Muscle of arm (tissue), 1 donor: ENCODE measurements at regions not wholly inside any gene's neighbourhood (a gene's known extent, or its start where the extent isn't known, plus 50 kb on each side); places are given as distances from the start of the nearest gene placed in this dataset.
"Not testable (repeated sequence)": the region's sequence is repeated elsewhere in the genome, so short reads cannot be mapped to it uniquely, and the experiment has no call there.

Experiments used
- DNase-seq: peaks from one replicate; pipeline ENCODE4 v3.0.0-alpha.2; 2013

- DNase-seq, result no peak
Measured at GRCh38 chr21:14754682-14755081, 208.6 kb upstream of the SAMSN1 start.

- no peak for DNase-seq
Measured at GRCh38 chr21:14754259-14754604, 208.1 kb upstream of the SAMSN1 start.

- DNase-seq, result no peak
Measured at GRCh38 chr21:14753466-14754258, 207.5 kb upstream of the SAMSN1 start.

DNA sequence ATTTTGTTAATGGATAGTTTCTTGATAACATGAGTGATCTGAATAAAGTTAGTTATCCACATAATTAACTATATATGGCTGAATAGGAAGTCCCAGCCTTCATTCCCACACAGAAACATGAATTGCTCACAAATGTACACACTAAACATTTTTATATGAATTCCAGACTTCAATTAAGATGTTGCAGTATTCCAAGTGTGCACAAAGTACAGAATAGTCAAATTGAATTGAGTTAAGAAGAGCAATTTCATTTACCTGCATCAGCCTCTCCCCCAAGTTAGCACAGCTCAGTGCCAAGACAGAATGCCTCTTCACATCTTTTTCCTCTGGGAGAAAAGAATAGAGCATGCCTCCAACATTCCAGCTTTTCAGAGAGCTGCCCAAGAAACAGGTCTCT is 207.0 kb upstream of the SAMSN1 start:
- no peak for DNase-seq

DNA sequence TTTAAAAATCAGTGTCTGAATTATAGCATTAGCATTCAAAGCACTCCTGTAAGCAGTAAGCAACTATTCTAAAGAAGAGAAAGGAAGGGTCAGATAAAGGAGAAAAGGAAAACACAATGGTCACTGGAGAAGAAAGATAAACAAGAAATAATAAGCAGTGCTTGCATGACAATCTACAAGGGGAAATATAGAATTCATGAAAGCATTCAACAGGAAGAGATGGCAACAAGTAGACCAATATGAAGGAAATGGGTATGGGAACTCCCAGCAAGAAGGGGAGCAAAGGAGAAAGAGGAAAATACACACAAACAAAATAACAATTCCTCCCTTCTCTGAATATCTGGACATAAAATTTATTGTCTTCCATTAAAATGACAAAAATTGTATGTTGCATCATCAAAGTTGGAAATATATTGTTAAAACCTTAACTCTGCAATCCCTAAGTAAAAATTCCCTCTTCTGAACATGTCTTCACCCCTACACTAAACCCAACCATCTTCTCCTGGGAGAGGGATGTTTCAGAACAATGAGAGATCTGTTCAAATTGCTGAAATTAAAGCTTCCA is 206.3 kb upstream of the SAMSN1 start:
- no peak for DNase-seq

- no peak for DNase-seq
Measured at GRCh38 chr21:14751602-14752344, 205.7 kb upstream of the SAMSN1 start.

- no peak for DNase-seq
Measured at GRCh38 chr21:14751011-14751410, 204.9 kb upstream of the SAMSN1 start.

DNA sequence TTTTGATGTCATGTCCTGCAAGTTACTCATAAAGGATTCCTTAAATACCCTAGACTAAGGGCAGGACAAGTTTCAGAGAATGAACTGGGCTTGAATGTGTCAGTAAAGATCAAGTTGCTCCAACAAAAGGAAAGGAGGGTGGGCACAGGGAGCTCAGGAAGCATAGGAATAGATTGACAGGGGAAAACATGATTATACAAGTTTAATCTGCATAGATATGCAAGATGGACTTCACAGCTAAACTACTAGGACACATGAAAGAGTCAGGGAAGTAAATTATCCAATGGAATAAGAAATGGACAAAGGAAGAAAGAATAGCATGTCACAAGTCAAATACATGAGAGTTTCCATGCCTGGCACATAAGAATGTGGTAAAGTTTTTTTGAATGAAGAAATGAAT is 203.9 kb upstream of the SAMSN1 start:
- DNase-seq, result no peak

- no peak for DNase-seq
Measured at GRCh38 chr21:14748662-14749061, 202.5 kb upstream of the SAMSN1 start.

DNA sequence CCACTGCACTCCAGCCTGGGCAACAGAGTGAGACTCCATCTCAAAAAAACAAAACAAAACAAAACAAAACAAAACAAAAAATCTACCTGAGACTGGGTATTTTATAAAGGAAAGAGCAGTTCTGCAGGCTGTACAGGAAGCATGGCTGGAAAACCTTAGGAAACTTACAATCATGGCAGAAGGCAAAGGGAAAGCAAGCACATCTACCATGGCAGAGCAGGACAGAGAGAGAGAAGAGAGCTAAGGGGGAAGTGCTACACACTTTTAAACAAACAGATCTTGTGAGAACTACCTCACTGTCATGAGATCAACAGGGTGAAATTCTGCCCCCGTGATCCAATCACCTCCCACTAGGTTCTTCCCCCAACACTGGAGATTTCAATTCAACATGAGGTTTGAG is 198.3 kb upstream of the SAMSN1 start:
- no peak for DNase-seq

DNA sequence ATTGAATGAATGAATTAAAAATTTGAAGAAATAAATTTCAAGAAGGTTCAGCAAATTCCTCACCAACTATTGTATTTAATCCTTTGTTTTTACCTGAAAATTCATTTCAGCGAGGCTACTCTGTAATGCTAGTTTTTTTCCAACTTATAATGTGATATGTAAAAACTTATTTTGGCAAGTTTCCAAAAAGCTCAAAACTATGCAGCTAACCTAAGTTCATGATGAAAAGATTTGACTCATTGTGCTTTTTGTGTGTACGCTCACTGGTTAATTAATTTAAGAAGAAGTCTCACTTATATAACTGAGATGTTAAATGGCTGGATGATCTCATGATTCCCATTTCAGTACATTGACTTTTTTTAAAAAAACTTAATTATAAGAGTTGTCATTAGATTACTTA is 196.0 kb upstream of the SAMSN1 start:
- DNase-seq, result no peak

DNA sequence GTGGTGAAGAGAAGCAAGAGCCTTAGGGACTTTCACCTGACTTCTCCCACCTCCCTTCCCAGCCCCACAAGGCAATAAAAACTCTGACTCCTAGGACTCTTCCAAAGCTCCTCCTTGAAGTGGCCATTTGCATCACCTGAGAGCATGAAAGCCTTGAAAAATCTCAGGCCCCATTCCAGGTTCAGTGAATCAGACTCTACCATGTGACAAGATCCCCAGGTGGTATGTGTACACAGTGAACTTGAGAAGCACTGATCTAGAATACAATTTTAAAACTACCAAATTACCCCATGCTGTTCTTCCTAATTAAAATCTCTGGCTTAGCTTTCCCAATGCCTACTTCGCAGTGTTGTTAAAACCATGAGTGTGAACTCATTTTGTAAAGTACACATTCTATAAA is 195.1 kb upstream of the SAMSN1 start:
- no peak for DNase-seq

- DNase-seq, result no peak
Measured at GRCh38 chr21:14740692-14741091, 194.6 kb upstream of the SAMSN1 start.

DNA sequence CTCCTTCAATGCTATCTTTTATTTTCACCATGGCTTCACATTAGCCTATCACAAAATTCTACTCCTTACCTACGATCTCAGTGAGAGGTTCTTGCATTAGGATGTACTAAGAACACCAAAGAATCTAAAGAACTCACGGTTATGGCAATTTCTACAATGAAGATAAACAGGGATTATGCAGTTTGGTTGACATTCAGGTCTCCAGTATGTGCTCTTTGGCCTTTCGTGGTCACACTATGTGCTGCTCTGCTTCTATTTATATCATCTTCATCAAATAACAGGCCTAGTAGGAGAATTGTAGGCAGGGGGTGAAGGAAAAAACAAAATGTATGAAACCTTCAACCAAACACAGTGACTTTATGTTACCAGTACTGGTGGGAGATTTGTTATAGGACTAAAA is 194.0 kb upstream of the SAMSN1 start:
- DNase-seq, result no peak

- no peak for DNase-seq
Measured at GRCh38 chr21:14739590-14739989, 193.5 kb upstream of the SAMSN1 start.

DNA sequence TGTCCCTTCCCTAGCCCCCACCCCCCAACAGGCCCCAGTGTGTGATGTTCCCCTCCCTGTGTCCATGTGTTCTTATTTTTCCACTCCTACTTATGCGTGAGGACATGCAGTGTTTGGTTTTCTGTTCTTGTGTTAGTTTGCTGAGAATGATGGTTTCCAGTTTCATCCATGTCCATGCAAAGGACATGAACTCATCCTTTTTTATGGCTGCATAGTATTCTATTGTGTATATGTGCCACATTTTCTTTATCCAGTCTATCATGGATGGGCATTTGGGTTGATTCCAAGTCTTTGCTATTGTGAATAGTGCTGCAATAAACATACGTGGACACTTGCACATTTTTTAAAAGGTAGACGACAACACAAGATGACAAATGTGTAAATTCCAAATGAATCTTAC is 192.5 kb upstream of the SAMSN1 start:
- not testable (repeated sequence) for DNase-seq

GRCh38 chr21:14737922-14738321 is 191.8 kb upstream of the SAMSN1 start:
- DNase-seq, result peak; percentile 36

- DNase-seq, result no peak
Measured at GRCh38 chr21:14737284-14737691, 191.2 kb upstream of the SAMSN1 start.

- no peak for DNase-seq
Measured at GRCh38 chr21:14736672-14737071, 190.6 kb upstream of the SAMSN1 start.

GRCh38 chr21:14736162-14736561 is 190.0 kb upstream of the SAMSN1 start:
- DNase-seq, result no peak

GRCh38 chr21:14734833-14735232 is 188.7 kb upstream of the SAMSN1 start:
- DNase-seq, result no peak

DNA sequence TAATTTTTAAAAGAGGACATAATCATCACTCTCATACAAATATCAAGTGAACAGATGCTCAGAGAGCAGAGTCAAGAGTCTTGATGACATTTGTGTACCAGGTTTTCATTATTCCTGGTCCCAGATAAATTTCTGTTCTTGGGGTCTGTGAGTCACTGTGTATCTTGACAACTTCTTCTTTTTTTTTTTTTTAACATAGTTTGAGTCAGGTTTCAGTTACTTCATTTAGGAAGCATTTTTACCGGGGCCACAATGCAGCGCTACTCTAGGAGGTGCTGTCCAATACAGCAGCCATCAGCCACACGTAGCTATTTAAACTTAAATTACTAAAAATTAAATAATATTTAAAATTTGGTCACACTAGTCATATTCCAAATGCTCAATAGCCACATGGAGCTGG is 188.1 kb upstream of the SAMSN1 start:
- DNase-seq, result no peak

- no peak for DNase-seq
Measured at GRCh38 chr21:14725219-14725618, 179.1 kb upstream of the SAMSN1 start.
